HG03457 (cell line): ENCODE measurements at regions not wholly inside any gene's neighbourhood (a gene's known extent, or its start where the extent isn't known, plus 50 kb on each side); places are given as distances from the start of the nearest gene placed in this dataset.
"Not testable (repeated sequence)": the region's sequence is repeated elsewhere in the genome, so short reads cannot be mapped to it uniquely, and the experiment has no call there.

Experiments used
- ATAC-seq: cut with Tn5 transposase; IDR thresholded peaks from one replicate; pipeline ENCODE4 v1.9.1; 2021; ENCODE audit warnings: moderate number of reproducible peaks; ENCODE audit not compliant: unreplicated experiment

DNA sequence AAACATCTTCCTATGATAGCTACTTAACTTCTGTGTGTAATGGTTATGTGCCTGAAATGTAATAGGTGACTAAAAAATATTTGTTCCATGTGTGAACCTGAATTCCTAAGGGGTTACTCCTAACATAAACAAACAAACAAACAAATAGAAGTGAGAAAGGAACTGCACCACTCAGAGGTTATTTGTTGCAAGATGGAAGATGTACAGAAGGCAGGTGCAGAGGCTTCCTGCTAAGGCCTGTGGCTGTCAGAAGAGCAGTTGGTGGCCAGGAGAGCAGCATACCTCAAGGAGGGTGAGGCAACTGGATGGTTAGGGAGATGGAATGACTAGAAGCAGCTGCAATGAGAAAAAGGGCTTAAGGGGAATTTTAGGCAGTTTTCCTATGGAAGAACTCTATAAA is 940.6 kb downstream of the TTLL7 start:
- ATAC-seq = no peak

GRCh38 chr1:83055391-83056170 is 943.4 kb downstream of the TTLL7 start:
- ATAC-seq = no peak

- ATAC-seq = no peak
These were observed 945.5 kb downstream of the TTLL7 start for GRCh38 chr1:83053446-83053845.

GRCh38 chr1:83052865-83053264 is 946.1 kb downstream of the TTLL7 start:
- ATAC-seq = no peak

GRCh38 chr1:83051053-83051452 is 947.9 kb downstream of the TTLL7 start:
- ATAC-seq = not testable (repeated sequence)

- no peak for ATAC-seq
These were observed 955.7 kb downstream of the TTLL7 start for GRCh38 chr1:83043244-83043643.

DNA sequence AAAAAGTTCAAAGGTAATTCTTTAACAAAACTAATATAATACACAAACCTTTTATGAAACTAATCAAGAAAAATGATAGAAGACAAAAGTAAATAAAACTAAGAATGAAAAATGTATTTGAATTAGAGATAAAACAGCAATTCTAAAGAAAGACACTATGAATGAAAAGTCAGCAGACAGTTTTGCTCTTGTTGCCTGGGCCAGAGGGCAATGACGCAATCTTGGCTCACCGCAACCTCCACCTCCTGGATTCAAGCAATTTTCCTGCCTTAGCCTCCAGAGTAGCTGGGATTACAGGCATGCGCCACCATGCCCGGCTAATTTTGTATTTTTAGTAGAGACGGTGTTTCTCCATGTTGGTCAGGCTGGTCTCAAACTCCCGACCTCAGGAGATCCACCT is 959.8 kb downstream of the TTLL7 start:
- ATAC-seq = not testable (repeated sequence)

- ATAC-seq = no peak
These were observed 964.1 kb downstream of the TTLL7 start for GRCh38 chr1:83034851-83035250.

- no peak for ATAC-seq
These were observed 965.2 kb downstream of the TTLL7 start for GRCh38 chr1:83033682-83034081.

- no peak for ATAC-seq
These were observed 969.0 kb downstream of the TTLL7 start for GRCh38 chr1:83029916-83030315.

GRCh38 chr1:83029050-83029449 is 969.9 kb downstream of the TTLL7 start:
- ATAC-seq = no peak

- ATAC-seq = no peak
These were observed 970.5 kb downstream of the TTLL7 start for GRCh38 chr1:83028467-83028866.

DNA sequence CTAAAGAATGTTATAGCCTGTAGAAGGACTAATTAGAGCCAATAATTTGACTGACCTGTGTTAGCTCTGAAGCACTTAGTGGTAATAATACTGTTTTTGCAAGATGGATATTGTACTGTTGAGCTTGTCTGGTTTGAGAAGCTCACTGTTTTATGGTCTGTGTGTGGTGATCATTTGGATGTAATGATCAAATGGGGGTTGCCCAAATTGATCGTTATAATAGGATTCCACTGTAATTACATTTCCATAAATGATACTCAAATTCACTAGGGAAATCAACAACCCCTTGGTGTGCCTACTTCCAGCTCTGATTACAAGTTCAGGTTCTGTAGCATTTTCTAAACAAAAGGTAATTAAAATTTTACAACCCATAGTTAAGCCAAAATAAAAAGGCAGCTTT is 971.4 kb downstream of the TTLL7 start:
- ATAC-seq = no peak

DNA sequence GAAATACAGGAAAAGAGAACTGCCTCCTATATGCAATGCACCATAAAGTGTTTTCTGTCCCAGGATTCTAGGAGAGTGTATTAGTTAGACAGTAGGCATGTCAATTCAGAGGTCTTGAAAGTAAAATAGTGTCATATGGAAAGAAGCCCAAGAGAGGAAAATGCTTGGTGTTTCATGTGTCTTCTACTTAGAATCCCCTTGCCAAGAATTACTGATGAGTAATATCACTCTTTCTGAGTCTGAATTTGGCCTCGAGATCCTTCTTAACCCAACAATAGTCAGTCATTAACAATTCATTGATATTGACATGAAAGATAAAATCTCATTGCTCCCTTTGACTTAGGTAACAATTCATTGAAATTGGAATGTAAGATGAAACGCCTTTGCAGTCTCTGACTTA is 972.2 kb downstream of the TTLL7 start:
- no peak for ATAC-seq

DNA sequence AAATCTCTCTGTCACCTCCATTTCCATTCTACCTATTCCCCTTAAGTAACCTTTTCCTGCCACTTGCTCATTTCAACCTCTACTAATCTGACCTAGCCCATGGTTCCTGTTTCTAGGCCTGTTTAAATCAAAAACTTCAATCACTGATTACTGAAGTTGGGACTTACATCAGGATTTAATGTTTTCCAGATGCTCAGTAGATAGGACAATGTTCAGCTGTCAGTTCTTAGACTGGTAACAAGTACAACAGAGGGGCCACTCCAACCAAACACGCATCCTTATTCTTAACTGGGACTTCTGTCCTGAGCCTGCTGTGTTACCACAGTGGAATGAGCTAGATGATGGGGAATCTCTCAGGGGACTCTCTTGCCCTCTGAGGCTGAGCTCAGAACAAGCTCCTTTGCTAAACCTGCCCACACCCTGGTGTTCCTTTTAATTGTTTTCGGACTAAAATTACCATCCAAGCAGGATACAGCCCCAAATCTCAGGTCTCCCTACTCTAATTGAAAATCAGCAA is 974.6 kb downstream of the TTLL7 start:
- no peak for ATAC-seq

DNA sequence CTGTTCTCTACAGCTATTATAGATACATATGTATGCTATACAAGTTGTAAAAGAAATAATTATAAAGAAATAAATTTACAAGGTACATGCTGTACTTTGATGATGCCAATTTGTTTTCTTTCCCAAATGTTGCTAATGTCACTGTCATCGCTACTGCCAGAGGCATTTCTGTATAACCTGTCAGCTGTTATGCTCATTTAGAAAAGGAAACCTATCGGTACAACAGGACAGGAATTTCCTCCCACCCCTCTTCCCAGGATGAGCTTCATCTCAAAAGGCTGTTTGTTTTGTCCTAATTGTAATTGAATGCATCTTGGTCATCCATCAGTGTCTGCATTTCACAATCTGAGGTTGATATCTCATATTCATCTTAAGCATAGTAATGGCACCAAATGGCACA is 975.7 kb downstream of the TTLL7 start:
- no peak for ATAC-seq

- no peak for ATAC-seq
These were observed 976.7 kb downstream of the TTLL7 start for GRCh38 chr1:83022206-83022605.

DNA sequence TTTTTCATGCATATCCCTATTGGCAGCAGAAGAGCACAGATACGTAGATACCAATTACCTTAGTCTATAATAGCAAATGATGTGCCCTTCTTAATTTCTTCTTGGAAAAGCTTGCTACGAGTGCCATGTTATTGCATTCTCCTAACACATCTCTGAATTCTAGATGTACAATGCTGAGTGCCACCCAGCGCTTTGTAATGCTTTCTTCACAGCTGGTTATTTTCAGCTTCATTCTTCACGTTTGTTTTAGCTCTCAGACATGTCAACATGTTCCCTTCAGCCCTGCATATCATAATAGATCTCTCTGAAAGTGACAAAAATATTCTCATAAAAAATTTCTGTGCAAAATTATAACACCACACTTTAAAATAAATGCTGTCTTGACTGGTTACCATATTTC is 981.2 kb downstream of the TTLL7 start:
- ATAC-seq = no peak

GRCh38 chr1:83017276-83017675 is 981.7 kb downstream of the TTLL7 start:
- ATAC-seq = no peak

GRCh38 chr1:83016354-83016849 is 982.5 kb downstream of the TTLL7 start:
- ATAC-seq = no peak

DNA sequence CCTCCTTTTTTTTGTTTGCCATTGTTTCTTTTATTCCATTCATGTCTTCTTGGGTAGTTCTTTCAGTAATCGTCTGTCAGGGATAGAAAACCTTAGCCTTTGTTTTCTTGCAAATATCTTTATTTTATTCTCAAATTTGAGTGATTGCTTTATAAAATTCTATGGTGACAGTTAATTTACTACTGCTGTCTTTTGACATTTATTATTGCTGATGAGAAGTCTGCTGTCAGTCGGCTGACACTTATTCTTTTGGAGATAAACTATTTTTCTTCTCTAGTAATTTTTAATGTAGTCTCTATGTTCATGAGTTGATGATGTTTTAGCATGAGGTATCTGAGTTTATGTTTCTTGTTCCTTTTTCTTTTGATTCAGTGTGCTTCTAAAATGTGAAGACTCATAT is 983.8 kb downstream of the TTLL7 start:
- no peak for ATAC-seq

DNA sequence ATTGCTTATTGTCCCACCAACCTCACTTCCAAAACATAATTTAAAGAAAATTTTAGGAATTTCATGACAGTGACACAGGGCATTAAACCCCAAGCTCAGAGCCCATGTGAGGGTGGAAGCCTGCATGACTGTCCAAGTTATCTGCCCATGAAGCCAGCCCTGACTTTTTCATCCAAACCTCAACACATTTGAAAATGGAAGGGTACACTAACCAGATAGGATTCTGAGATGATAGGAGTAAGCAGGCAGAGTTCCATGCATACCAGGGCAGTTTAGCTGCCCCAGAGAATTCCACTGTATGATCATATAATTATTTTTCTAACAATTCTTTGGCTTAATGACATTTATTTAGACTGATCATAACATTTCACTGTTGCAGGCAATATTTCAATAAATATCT is 986.0 kb downstream of the TTLL7 start:
- ATAC-seq = no peak

GRCh38 chr1:83011265-83011664 is 987.7 kb downstream of the TTLL7 start:
- no peak for ATAC-seq
